Endodermal cell (in vitro differentiated cells): ENCODE measurements at regions not wholly inside any gene's neighbourhood (a gene's known extent, or its start where the extent isn't known, plus 50 kb on each side); places are given as distances from the start of the nearest gene placed in this dataset.

Experiments used
- DNase-seq: peaks from one replicate; pipeline ENCODE4 v3.0.0-alpha.2; 2017
- H3K27ac ChIP-seq: 2 replicates; pipeline ENCODE4 v1.5.1; 2013; ENCODE audit warnings: mild to moderate bottlenecking, low read depth, low read length, moderate library complexity
- H3K27me3 ChIP-seq: 2 replicates; pipeline ENCODE4 v1.6.1; 2013; ENCODE audit warnings: mild to moderate bottlenecking, low read length, moderate library complexity; ENCODE audit not compliant: insufficient read depth, control insufficient read depth, poor library complexity, severe bottlenecking
- H3K36me3 ChIP-seq: 2 replicates; pipeline ENCODE4 v1.7.0; 2013; ENCODE audit warnings: mild to moderate bottlenecking, low read length, moderate library complexity; ENCODE audit not compliant: control insufficient read depth, insufficient read depth
- H3K4me1 ChIP-seq: one replicate; pipeline ENCODE4 v1.7.0; 2013; ENCODE audit warnings: low read length; ENCODE audit not compliant: control insufficient read depth, insufficient read depth
- H3K4me3 ChIP-seq: 2 replicates; pipeline ENCODE4 v1.5.1; 2013; ENCODE audit warnings: mild to moderate bottlenecking, low read length, moderate library complexity
- H3K9ac ChIP-seq: 2 replicates; pipeline ENCODE4 v1.6.1; 2013; ENCODE audit warnings: mild to moderate bottlenecking, low read length, moderate library complexity; ENCODE audit not compliant: poor library complexity, severe bottlenecking; ENCODE audit errors: extremely low read depth
- H3K9me3 ChIP-seq: 2 replicates; pipeline ENCODE4 v1.6.1; 2013; ENCODE audit warnings: mild to moderate bottlenecking, low read length, moderate library complexity; ENCODE audit not compliant: control insufficient read depth
- H3K27ac Mint-ChIP-seq: 2 replicates; pipeline ENCODE4 v1.8.0; 2020; ENCODE audit warnings: mixed read lengths
- H3K27me3 Mint-ChIP-seq: 2 replicates; pipeline ENCODE4 v1.8.0; 2021; ENCODE audit warnings: mild to moderate bottlenecking, mixed read lengths; ENCODE audit not compliant: insufficient read depth
- H3K36me3 Mint-ChIP-seq: 2 replicates; pipeline ENCODE4 v1.8.0; 2020; ENCODE audit warnings: low read depth, mixed read lengths
- H3K4me1 Mint-ChIP-seq: 2 replicates; pipeline ENCODE4 v1.8.0; 2020; ENCODE audit warnings: mixed read lengths
- H3K4me3 Mint-ChIP-seq: 2 replicates; pipeline ENCODE4 v1.8.0; 2020; ENCODE audit warnings: mild to moderate bottlenecking, moderate library complexity, mixed read lengths
- H3K9me3 Mint-ChIP-seq: 2 replicates; pipeline ENCODE4 v1.8.0; 2020; ENCODE audit warnings: mild to moderate bottlenecking, mixed read lengths
- CTCF ChIP-seq: fragments of 200-600 bp; sonication (generic); conservative IDR thresholded peaks from 2 replicates; pipeline ENCODE4 v1.5.0; 2021; ENCODE audit warnings: antibody characterized with exemption, mild to moderate bottlenecking
- WGBS, 2 experiments: methylation state at CpG; one replicate each; pipeline versions ENCODE4 v1.1.5 to v1.1.7; 2013; ENCODE audit warnings: missing lambda C conversion rate in 2 of 2, mixed read lengths in 1 of 2; ENCODE audit not compliant: insufficient coverage in 1 of 2, insufficient read length in 1 of 2; 5-methylcytosine and 5-hydroxymethylcytosine counted together

GRCh38 chr10:128645486-128645885 lies 519.3 kb upstream of the MKI67 start:
- no peak overlapping the region for H3K4me3 ChIP-seq
- Mint-ChIP-seq H3K4me3 (no peak overlapping the region), H3K36me3 (no peaks in the 10 kb centered on the region), H3K27me3 (no peaks in the 10 kb centered on the region), H3K27ac (no peak overlapping the region), H3K9me3 (no peaks in the 10 kb centered on the region), H3K4me1 (no peaks in the 10 kb centered on the region)
- H3K27ac ChIP-seq = no peak overlapping the region
- no peak for DNase-seq
- H3K4me1 ChIP-seq = no peaks in the 10 kb centered on the region
- TF ChIP-seq CTCF = no peak
- H3K9me3 ChIP-seq = no peaks in the 10 kb centered on the region
- no peaks in the 10 kb centered on the region for H3K36me3 ChIP-seq
- H3K9ac ChIP-seq = no peak overlapping the region
- WGBS, 2 experiments = 92 to 100% methylated on average over 1 of the region's 2 CpGs
- no peaks in the 10 kb centered on the region for H3K27me3 ChIP-seq

DNA sequence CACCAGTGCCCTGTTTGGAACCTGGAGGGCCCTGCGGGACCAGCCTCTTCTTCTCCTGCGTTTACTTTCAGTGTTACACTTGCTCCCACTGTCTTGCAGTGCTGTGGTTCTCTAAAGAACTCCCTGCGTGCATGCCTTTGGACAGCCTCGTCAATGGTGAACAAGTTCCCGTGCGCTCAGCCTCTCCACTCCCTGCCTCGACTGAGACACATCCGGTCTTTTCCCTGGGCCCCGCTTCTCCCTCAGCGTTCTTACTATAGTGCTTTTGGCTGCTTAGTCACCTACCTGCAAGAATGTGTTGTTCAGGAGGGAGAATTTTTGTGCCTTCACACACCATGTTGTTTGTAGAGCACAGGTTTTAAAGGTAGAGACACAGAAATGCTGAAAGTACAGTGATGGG lies 520.7 kb upstream of the MKI67 start:
- no peaks in the 10 kb centered on the region for H3K36me3 ChIP-seq

DNA sequence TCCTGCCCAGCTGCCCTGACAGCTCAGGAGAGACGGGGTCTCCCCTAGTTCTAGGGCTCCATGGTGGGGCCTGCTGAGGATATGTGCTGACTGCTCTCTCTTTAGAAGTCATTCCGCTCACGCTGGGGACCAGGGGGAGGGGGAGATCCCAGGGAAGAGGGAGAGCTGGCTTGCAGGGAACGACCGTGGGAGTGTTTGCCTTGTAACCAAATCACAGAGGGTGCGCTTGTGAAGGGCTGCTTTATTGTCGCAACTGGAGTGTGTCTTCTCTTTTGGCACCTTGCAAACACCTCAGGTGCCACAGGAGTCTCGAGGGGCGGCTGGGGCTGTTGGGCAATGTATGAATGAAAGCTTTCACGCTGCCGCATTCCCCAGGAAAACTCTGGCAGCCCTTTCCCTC lies 531.3 kb upstream of the MKI67 start:
- Histone ChIP-seq H3K4me3 (no peak overlapping the region), H3K36me3 (no peaks in the 10 kb centered on the region), H3K27ac (no peak overlapping the region), H3K9me3 (no peaks in the 10 kb centered on the region), H3K9ac (no peak overlapping the region), H3K4me1 (no peaks in the 10 kb centered on the region), H3K27me3 (no peaks in the 10 kb centered on the region)
- peaks cover 2% of the 10 kb centered on the region for H3K27me3 Mint-ChIP-seq
- DNase-seq = no peak
- H3K36me3 Mint-ChIP-seq = no peaks in the 10 kb centered on the region
- peaks cover 10% of the 10 kb centered on the region for H3K4me1 Mint-ChIP-seq
- no peak overlapping the region for H3K27ac Mint-ChIP-seq
- 85 to 88% methylated on average over 8 to 11 of the region's 11 CpGs for WGBS, 2 experiments
- no peak overlapping the region for H3K4me3 Mint-ChIP-seq
- TF ChIP-seq CTCF = no peak
- H3K9me3 Mint-ChIP-seq = no peaks in the 10 kb centered on the region

More for the DNA sequence above, 520.7 kb upstream of the MKI67 start:
- Mint-ChIP-seq H3K27ac (no peak overlapping the region), H3K36me3 (no peaks in the 10 kb centered on the region), H3K27me3 (no peaks in the 10 kb centered on the region), H3K4me3 (no peak overlapping the region), H3K9me3 (no peaks in the 10 kb centered on the region), H3K4me1 (no peaks in the 10 kb centered on the region)
- TF ChIP-seq CTCF = no peak
- 82% methylated on average over 8 to 10 of the region's 10 CpGs for WGBS, 2 experiments
- H3K27ac ChIP-seq = no peak overlapping the region
- no peak for DNase-seq
- H3K9ac ChIP-seq = no peak overlapping the region
- H3K4me1 ChIP-seq = no peaks in the 10 kb centered on the region
- no peaks in the 10 kb centered on the region for H3K9me3 ChIP-seq
- no peaks in the 10 kb centered on the region for H3K27me3 ChIP-seq
- H3K4me3 ChIP-seq = no peak overlapping the region
